ENCODE measurements at regions not wholly inside any gene's neighbourhood (a gene's known extent, or its start where the extent isn't known, plus 50 kb on each side); places are given as distances from the start of the nearest gene placed in this dataset.

GRCh38 chr11:100629671-100630070, 57.4 kb upstream of the ARHGAP42 start:
- TF ChIP-seq CTCF (IDR thresholded peaks at IDR 0.05; ENCODE audit: control extremely low read depth in 1 of 3, insufficient read depth in 1 of 3, low read depth in 1 of 3, low read length in 3 of 3) (peak in 2 of 3 experiments; percentile 11 to 34; a peak in 3 of 4 replicates), JUN (IDR thresholded peaks at IDR 0.05; ENCODE audit: low read depth, low read length) (no peak), CEBPB (IDR thresholded peaks at IDR 0.05; ENCODE audit: low read depth, low read length) (no peak), SRF (IDR thresholded peaks at IDR 0.05; ENCODE audit: low read depth, low read length) (no peak), SP1 (IDR thresholded peaks at IDR 0.05; ENCODE audit: low read depth, low read length) (no peak), ZNF274 (IDR thresholded peaks at IDR 0.05; ENCODE audit: borderline replicate concordance, extremely low read depth, low read length) (no peak), HDAC6 (IDR thresholded peaks at IDR 0.05; ENCODE audit: low read depth, low read length) (no peak), EP300 (IDR thresholded peaks at IDR 0.05; ENCODE audit: borderline replicate concordance in 1 of 2, low read depth in 2 of 2, low read length in 2 of 2) (no peak)
